ENCODE measurements at regions not wholly inside any gene's neighbourhood (a gene's known extent, or its start where the extent isn't known, plus 50 kb on each side); places are given as distances from the start of the nearest gene placed in this dataset.

GRCh38 chr4:184890499-184890898, 64.7 kb upstream of the ACSL1 start:
- Histone ChIP-seq H3K4me3 (no peak overlapping the region), H3K36me3 (ENCODE audit: control insufficient read depth in 4 of 4, insufficient read depth in 4 of 4, low read length in 4 of 4) (no peaks in the 10 kb centered on the region), H3K27me3 (ENCODE audit: control insufficient read depth in 3 of 3, insufficient read depth in 3 of 3, low read length in 2 of 3) (no peaks in the 10 kb centered on the region), H3K9ac (ENCODE audit: insufficient read depth in 1 of 2, low read length in 2 of 2) (no peak overlapping the region), H3K4me1 (ENCODE audit: control insufficient read depth in 5 of 5, insufficient read depth in 5 of 5, low read length in 5 of 5) (peaks cover 0 to 3% (median 0%) of the 10 kb centered on the region in 5 donors), H3K9me3 (ENCODE audit: control insufficient read depth in 4 of 4, insufficient read depth in 3 of 4, low read length in 3 of 4) (peaks cover 0 to 3% (median 0%) of the 10 kb centered on the region in 4 donors), H3K27ac (ENCODE audit: low read depth in 1 of 2, low read length in 1 of 2) (no peak overlapping the region)
- no peak for TF ChIP-seq CTCF (IDR thresholded peaks at IDR 0.05; ENCODE audit: control extremely low read depth, extremely low read depth)
- ATAC-seq (ENCODE audit: insufficient read depth, low FRiP score) (no peak), DNase-seq (no peak)
- 27 to 45% methylated on average over 5 of the region's 5 CpGs for WGBS, 2 donors

GRCh38 chr4:184891816-184892397, 66.1 kb upstream of the ACSL1 start:
- TF ChIP-seq CTCF (IDR thresholded peaks at IDR 0.05; ENCODE audit: control extremely low read depth, extremely low read depth): no peak

GRCh38 chr4:184892999-184893398, 67.2 kb upstream of the ACSL1 start:
- no peak overlapping the region for H3K27ac ChIP-seq (ENCODE audit: low read depth in 1 of 2, low read length in 1 of 2)
- no peak for TF ChIP-seq CTCF (IDR thresholded peaks at IDR 0.05; ENCODE audit: control extremely low read depth, extremely low read depth)
- H3K36me3 ChIP-seq (ENCODE audit: control insufficient read depth in 4 of 4, insufficient read depth in 4 of 4, low read length in 4 of 4): no peaks in the 10 kb centered on the region
- H3K9me3 ChIP-seq (ENCODE audit: control insufficient read depth in 4 of 4, insufficient read depth in 3 of 4, low read length in 3 of 4): peaks cover 0 to 3% (median 0%) of the 10 kb centered on the region in 4 donors
- ATAC-seq (ENCODE audit: insufficient read depth, low FRiP score) (no peak), DNase-seq (no peak)
- no peaks in the 10 kb centered on the region for H3K27me3 ChIP-seq (ENCODE audit: control insufficient read depth in 3 of 3, insufficient read depth in 3 of 3, low read length in 2 of 3)
- WGBS, 2 donors: 93 to 94% methylated on average over 3 of the region's 3 CpGs
- peaks cover 0 to 5% (median 0%) of the 10 kb centered on the region in 5 donors for H3K4me1 ChIP-seq (ENCODE audit: control insufficient read depth in 5 of 5, insufficient read depth in 5 of 5, low read length in 5 of 5)
- no peak overlapping the region for H3K9ac ChIP-seq (ENCODE audit: insufficient read depth in 1 of 2, low read length in 2 of 2)
- H3K4me3 ChIP-seq: no peak overlapping the region

More at GRCh38 chr4:184891816-184892397, 66.1 kb upstream of the ACSL1 start:
- H3K4me1 ChIP-seq (ENCODE audit: control insufficient read depth in 5 of 5, insufficient read depth in 5 of 5, low read length in 5 of 5): peaks cover 0 to 3% (median 0%) of the 10 kb centered on the region in 5 donors
- no peaks in the 10 kb centered on the region for H3K27me3 ChIP-seq (ENCODE audit: control insufficient read depth in 3 of 3, insufficient read depth in 3 of 3, low read length in 2 of 3)
- WGBS, 2 donors: 91 to 98% methylated on average over 2 of the region's 2 CpGs
- no peak overlapping the region for H3K9ac ChIP-seq (ENCODE audit: insufficient read depth in 1 of 2, low read length in 2 of 2)
- DNase-seq (no peak), ATAC-seq (ENCODE audit: insufficient read depth, low FRiP score) (no peak)
- H3K36me3 ChIP-seq (ENCODE audit: control insufficient read depth in 4 of 4, insufficient read depth in 4 of 4, low read length in 4 of 4): no peaks in the 10 kb centered on the region
- peaks cover 0 to 3% (median 0%) of the 10 kb centered on the region in 4 donors for H3K9me3 ChIP-seq (ENCODE audit: control insufficient read depth in 4 of 4, insufficient read depth in 3 of 4, low read length in 3 of 4)
- no peak overlapping the region for H3K27ac ChIP-seq (ENCODE audit: low read depth in 1 of 2, low read length in 1 of 2)
- H3K4me3 ChIP-seq: no peak overlapping the region
